ENCODE measurements at regions not wholly inside any gene's neighbourhood (a gene's known extent, or its start where the extent isn't known, plus 50 kb on each side); places are given as distances from the start of the nearest gene placed in this dataset.

DNA sequence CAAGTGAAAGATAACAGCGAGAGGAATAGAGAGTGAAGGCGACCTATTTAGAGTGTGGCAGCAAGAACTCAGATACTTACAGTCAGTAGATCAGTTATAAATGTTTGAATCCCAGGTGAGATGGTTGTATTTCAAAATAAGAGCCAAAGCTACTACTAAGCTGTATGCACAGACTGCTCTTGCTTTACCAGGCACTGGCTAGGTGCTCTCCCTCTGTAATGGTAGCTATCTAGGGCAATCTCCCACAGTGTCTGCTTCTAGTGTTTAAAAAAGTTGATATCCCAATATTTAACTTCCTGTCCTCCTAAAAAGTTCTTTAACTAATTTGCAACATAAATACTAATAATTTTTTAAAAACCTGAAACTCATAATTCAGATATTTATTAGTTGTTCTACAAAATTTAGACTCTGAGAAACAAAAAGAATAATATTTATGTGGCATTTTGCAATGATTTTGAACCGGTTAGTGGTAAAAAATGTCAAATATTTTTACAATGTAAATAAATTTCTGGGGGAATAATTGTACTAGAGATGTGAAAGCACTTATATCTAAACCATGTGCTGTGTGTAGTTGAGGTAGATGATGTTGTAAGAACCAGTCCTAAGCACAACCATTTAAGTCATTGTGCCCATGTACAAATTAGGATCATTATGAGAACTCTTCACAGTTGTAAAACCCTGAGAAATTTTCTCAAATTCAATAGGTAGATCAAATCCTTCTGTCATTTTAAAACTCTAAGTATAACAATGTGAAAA is 349.3 kb upstream of the SEMA3D start:
- CTCF ChIA-PET: no interaction called here
- POLR2A ChIA-PET: no interaction called here

DNA sequence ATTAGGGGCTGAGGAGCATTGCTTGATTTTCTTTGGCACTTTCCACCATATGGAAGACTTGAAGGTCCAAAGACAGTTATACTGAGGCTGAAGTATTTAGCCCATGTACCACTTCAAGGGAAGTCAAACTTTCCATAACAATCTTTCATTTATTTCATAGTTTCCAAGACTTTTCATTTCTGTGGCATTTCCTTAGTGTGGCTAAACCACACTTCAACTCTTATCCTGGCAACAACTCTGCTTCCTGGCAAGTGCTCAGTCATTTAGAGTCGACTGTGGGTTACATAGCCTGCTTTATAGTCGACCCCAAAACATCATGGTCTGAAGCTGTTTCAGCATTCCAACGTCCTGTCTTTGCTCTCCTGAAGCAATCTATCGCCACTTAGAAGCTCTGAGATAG is 343.0 kb upstream of the SEMA3D start:
- ChIA-PET CTCF (no interaction called here), POLR2A (no interaction called here)

DNA sequence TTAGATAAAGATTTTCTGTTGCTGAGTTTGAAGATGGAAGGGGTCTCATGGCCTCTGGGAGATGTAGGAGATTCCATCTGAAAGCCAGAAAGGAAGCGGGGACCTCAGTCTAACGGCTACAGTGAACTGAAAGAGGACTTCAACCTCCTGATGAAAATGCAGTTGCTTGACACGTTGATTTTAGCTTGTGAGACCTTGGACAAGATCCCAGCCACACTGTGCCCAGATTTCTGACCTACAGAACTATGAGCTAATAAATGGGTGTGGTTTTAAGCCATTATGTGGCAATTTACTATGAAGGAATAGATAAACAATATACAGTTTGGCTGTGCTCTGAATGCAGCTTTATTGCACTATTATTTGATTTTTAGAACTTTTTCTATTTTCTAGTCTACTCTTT is 342.3 kb upstream of the SEMA3D start:
- ChIA-PET POLR2A (no interaction called here), CTCF (no interaction called here)

DNA sequence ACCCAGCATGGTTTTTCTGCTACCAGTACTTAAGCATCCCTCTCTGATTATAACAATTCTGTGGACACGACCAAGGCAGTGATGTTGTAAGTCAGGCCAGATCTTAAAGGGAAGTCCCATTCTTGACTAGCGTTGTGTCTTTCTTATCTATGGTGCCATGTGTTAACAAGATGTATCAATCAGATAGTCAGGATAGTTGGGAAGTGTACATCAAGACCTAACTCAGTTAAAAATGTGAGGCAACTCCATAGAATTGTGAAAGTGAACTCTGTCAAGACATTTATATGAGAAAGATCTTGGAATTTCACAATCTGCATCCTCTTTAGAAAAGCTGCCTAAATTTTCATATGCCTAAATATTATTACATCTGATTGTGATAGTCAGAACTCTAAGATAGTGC is 341.7 kb upstream of the SEMA3D start:
- POLR2A ChIA-PET: no interaction called here
- CTCF ChIA-PET: no interaction called here

DNA sequence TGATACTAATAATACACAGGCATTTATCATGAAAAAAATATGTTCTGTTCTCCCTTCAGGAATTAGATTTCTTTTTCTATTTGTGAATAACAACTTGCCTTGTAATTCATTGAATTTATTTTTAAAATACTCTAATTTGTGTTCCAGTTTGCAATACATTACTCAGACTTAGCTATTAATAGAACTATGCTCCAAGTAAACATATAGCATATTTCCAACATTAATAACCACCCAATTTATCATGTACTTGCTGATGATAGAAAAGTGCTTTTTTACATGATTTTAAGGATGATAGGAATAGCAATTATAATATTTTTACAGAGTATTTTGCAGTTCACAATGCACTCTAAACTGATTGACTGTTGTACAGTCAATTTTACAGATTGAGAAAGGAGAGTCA is 338.8 kb upstream of the SEMA3D start:
- ChIA-PET POLR2A (no interaction called here), CTCF (no interaction called here)

DNA sequence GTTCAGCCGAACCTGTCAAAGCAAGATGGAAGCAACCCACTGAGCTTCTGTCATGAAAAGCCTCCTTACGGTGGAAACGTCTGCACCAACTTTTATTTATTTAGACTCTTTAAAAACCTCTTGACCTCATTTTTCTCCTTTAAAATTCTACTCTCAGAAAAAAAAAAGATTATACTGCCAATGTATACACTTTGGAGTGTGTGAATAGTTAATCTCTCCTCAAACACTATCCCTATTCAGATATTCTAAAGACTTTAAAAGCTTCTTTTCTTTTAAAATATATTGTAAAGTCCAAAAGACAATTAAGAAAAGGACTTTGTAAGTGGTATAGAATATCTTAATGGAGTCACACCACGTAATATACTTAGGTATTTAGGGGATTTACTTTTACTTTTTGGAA is 335.2 kb upstream of the SEMA3D start:
- ChIA-PET CTCF (no interaction called here), POLR2A (no interaction called here)

DNA sequence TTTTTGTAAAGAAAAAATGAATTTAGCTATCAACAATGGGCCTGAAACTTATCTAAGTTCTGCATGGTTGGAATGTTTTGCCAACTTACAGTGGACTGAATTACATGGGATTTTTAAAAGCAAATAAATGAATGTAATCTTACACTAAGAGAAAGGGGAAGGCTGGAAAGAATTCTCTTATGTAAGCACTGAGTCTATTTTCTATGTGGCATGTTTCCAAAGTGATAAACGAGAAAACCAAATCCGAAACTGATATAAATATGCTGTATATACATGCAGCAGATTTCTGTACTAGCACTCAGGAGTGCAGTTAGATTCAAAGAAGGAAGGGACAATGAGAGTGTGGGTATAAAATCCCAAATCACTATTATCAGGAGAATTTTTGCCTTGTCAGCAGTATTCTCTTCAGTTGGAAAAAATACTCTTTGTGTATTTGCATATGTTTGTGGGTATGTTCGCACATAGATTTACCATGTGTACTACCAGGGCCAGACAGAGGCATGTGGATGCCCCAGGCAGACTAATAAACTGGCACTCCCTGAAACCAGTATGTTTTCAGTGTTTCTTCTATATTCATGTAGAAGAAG is 334.3 kb upstream of the SEMA3D start:
- POLR2A ChIA-PET: no interaction called here
- CTCF ChIA-PET: no interaction called here

DNA sequence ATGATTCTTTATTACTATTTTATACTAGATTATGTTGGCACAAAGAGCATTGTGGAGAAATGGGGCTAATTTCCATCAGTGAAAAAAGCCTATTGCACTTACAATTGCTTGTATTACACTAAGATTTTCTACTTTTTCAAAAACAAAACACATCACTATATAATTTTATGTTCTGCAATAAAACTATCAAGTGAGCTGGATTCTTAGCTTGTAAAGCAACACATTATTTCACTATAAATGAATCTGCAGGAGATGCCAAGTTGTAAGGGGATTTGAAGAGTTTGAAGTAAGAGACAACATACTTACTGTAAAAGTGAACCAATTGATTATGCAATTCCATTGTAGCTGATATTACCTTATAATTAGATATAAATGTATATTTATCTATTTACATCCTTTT is 333.3 kb upstream of the SEMA3D start:
- ChIA-PET CTCF (no interaction called here), POLR2A (no interaction called here)

DNA sequence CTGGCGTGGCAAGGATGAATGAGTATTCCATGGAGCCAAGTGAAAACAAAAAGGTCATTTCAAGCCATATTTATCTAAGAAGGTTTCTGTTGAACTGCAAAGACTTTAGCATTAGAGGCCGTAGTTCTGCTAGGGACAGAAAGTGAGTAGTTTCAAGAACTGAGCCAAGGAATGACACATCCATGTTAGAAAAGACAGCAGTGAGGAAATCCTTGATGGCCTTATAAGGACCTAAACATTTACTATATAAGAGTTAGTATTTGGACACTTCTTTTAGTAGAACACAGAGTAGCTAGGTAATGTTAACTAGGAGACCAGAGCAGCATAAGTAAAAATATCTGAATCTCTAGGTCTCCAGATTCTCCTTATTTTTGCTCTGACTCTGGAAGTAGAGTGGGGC is 329.8 kb upstream of the SEMA3D start:
- CTCF ChIA-PET: no interaction called here
- POLR2A ChIA-PET: no interaction called here

DNA sequence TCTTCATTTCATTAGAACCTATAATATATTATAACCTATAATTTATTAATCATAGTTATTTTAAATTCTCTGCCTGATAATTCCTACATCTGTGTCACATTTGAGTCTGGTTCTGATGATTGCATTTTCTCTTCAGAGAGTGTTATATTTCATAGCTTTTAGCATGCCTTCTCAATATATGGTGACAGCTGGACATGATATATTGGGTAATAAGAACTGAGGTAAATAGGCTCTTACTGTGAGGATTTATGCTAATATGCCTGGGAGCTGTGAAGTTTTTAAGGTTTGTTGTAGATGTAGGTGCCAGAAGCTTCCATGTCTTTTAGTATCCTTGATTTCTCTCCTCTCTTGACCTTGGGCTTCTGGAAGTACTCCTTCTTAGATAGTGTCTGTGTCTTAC is 325.9 kb upstream of the SEMA3D start:
- POLR2A ChIA-PET: no interaction called here
- CTCF ChIA-PET: no interaction called here

DNA sequence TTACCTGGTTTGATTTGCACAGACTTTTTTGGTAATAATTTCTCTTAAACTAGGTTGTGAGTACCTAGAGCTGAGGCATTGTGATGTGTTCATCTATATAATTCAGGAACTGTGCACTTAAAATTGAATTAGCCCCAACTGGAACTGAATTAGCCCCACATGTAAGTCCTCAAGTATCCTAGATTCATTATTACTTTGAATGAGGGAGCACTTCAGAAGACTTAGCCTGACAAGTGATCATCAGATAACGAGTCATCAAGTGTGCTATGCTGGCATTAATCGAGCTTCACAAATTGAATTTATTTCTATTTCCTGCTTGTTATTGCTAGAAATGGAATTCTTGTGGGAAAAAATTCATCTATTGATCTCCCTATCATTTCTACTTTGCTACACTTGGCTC is 323.4 kb upstream of the SEMA3D start:
- POLR2A ChIA-PET: no interaction called here
- CTCF ChIA-PET: no interaction called here

DNA sequence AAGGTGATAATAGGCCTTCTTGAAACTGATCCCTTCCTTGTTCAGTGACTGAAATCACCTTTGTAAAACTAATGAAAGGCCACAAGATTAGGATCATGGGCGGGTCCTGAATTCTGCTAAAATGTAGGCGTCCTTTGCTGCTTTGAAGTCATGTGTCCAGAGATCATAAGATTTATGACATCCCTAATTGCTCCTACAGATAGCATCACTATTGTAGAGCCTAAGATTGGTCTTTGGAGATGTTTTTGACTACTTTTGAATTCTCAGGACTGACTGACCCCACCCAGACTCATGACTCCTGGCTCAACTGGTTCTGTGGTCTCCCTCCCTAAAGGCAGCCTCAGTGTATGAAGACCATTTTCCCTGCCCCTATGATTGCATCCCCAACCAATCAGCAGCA is 322.6 kb upstream of the SEMA3D start:
- CTCF ChIA-PET: no interaction called here

DNA sequence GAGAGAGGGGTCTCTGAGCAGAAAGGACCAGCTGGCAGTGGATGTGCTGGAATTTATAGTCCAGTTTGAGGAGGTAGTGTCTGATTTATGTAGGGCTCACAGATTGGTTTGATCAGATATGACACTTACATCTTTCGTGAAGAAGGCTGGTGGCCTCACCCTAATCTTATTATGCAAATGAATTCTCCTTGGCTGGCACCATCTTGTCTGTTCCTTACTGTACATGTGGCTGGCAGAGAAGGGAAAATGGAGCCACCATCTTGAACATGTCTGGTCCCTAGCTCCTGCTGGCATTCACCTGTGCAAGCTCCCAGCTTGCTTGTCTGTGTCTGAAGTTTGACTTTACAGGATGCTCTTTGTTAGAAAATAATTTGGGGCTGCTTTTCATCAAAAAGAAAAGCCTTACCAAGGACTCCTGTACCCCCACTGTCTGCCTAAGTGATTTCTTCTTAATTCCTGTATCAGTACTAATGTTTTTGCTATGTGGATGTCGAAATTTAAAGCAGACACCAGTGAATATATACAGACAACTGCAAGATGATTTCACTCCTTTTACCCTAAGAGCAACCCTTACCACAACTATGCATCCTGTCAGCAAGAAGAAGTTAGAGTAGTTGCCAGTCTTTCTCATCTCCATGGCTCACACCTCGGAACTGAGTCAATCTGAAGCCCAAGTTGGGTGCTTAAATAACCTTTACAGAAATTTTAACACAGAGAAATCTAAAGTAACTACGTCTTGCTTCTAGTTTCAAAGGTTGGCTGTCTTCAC is 322.0 kb upstream of the SEMA3D start:
- ChIA-PET POLR2A (no interaction called here), CTCF (no interaction called here)

More for the DNA sequence above, 322.6 kb upstream of the SEMA3D start:
- POLR2A ChIA-PET: no interaction called here

DNA sequence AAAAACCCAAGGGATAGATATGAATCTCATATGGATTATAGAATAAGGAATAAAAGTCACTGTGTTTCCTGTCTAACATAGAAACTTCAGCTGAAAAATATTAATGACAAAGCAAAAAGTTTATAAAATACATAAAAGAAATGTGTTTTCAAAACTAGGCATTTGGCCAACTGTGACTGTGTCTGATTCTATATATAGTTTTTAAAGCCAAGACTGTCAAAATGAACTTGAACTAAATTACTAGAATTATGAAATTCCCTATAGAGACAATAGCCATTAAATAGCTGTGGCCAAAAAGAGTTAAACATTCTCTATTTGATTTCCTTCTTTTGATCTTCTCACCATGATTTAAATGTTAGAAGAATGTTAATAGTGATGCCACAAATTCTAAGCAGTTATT is 311.2 kb upstream of the SEMA3D start:
- ChIA-PET CTCF (no interaction called here), POLR2A (no interaction called here)

DNA sequence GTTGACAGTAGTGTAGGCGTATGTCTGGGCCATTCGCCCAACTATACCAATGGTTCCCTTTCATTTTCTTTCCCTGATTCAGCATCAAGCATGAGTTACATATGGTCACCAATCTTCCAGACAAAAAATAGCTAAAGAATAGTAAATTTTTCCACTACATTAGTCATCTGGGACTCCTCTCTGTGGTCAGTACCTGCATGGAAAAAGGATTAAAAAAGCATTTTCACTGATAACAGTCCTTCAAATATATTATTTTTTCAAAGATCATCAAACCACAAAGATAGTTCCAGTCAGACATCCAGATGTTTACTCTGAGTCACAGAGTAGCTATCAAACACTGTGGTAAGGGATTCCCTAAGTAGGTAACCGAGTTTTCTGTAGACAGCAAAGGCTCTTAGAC is 302.6 kb upstream of the SEMA3D start:
- ChIA-PET POLR2A (no interaction called here), CTCF (interaction anchor here (0.5 kb wide), 1 partner anchor 11 kb away, joined by 3 read pairs; no protein-coding TSS in a partner anchor)

DNA sequence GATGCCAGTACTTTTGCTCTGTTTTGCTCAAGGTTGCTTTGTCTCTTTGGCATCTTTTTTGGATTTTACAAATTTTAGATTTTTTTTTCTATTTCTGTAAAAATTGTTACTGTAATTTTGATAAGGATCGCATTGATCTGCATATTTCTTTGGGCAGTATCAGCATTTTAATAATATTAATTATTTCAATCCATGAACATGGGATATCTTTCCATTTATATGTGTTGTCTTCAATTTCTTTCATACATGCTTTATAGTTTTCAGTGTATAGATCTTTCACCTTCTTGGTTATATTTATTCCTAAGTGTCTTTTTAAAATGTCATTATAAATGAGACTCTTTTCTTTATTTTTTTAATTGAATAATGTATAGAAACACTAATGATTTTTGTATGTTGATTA is 301.6 kb upstream of the SEMA3D start:
- ChIA-PET POLR2A (no interaction called here), CTCF (no interaction called here)

DNA sequence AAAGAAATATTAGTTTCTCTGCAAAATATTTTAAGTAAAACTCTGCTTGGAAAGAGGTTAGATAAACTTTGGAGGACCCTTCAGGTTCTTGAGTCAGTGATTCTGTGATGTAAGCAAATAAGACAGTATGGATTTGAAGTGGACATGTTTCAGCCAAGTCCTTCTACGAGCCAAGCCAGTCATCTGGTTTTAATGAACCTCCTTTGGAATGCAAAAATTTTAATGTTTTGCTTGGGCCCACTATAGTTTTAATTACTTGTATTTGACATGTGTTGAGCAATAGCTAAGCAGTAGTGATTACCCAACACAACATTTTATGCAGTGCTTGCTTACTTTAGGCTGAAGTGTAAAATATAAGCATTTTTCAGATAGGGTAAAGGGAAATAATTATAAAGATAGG is 296.3 kb upstream of the SEMA3D start:
- CTCF ChIA-PET: no interaction called here
- POLR2A ChIA-PET: no interaction called here

DNA sequence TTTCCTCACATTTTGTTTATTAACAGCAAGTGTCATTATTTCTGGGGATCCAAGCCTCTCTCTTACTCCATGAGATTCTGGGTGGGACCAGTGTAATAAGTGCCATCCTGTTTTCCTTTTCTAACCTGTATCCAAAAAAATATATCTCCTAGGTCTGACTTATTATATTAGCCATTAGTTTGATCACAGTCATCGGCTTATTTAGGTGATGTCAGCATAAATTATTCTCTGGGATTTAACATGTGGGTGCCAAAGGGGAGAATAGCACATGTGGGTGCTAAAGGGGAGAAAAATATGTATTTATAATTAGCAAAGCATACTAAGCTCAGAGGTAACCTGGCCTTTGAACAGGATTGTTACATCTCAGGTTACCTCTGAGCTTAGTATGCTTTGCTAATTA is 293.8 kb upstream of the SEMA3D start:
- POLR2A ChIA-PET: no interaction called here

DNA sequence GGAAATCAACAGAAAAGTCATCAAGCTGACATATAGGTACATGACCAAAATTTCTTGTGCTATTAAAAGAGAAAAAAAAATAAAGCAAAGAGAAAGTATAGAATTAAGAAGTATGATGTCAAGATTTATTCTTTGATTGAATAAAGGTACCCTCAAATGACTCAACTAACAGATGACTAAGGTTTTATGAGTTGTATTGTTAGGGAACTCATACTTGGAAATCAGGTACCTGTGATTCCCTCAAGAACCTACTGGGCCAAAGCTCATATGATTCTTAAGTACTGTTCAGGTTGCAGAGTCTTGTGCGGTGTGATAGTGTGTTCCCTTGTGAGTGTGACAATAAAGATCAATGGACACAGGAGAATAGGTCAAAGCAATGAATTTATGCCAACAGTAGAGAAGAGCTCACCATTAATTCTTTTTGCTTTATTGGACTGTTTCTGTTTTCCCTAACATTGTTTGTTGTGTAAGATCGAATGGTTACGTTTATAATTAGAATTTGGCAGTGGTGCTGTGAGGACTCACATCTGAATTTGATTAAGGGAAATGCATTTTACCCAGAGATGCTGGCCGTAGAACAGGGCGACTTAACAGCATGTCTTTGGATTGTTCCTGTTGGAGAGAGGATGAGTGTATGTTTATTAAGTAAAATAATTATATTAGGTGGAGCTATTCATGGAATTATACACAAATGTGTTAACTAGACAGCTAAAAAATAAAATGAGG is 293.2 kb upstream of the SEMA3D start:
- CTCF ChIA-PET: no interaction called here
- POLR2A ChIA-PET: interaction anchor here (0.5 kb wide), 1 partner anchor 176 kb away, joined by 3 read pairs; no protein-coding TSS in a partner anchor

More for the DNA sequence above, 293.8 kb upstream of the SEMA3D start:
- CTCF ChIA-PET: no interaction called here

DNA sequence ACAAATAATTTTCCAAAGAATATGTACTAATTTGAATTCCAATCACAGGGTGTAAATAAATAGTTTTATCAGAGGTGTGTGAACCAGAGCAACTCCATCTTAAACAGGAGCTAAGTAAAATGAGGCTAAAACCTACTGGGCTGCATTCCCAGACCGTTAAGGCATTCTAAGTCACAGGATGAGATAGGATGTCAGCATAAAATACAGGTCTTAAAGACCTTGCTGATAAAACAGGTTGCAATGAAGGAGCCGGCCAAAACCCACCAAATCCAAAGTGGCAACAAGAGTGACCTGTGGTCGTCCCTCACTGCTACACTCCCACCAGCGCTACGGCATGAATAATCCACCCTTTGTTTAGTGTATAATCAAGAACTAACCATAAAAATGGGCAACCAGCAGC is 291.7 kb upstream of the SEMA3D start:
- ChIA-PET CTCF (no interaction called here), POLR2A (no interaction called here)

DNA sequence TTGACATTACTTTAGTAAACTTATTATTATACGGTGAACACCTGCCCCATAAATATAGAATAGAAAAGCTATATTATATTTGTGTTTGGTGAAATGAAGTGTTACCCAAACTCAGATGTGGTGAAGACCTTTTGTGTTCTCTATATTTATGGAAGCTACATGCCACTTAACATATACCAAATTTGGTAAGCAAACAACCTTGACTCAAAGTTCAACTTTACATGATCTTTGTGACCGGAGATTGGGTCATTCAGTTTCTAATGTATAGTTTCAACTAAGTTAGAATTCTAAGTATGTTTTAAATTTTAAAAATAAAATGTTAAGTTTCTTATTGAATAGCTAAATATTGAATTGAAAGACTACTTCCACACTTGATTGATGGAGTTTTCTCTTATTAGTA is 288.6 kb upstream of the SEMA3D start:
- POLR2A ChIA-PET: no interaction called here
- CTCF ChIA-PET: no interaction called here
